ENCODE measurements at regions not wholly inside any gene's neighbourhood (a gene's known extent, or its start where the extent isn't known, plus 50 kb on each side); places are given as distances from the start of the nearest gene placed in this dataset.

DNA sequence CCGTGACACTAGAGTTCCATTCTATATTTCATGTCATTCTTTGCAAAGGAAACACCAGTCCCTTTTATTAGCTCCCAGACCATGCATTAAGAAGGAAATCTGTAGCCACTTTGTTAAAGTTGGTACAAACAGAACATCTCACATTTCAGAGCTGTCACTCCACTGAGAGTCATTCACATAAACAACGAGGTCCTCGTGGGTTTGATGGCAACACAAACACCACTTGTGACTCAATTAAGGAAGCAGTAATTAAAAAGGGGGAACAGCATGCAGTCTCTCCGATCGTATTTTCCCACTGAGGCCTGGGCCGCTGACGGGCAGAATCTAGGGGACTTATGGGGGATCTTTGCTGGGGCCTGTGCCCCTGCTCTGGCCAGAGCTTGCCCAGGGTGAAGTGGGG lies 94.2 kb upstream of the ZNF618 start:
- TF ChIP-seq TCF12 (IDR thresholded peaks at IDR 0.05; ENCODE audit: low read depth) = no peak
- no peak for TF ChIP-seq CEBPB (IDR thresholded peaks at IDR 0.05)
- no peak for TF ChIP-seq EGR1 (IDR thresholded peaks at IDR 0.05)
- no peak for TF ChIP-seq RAD21 (IDR thresholded peaks at IDR 0.05; ENCODE audit: low read depth)

Data from Ishikawa (cell line).